HepG2 (cell line): ENCODE measurements at regions not wholly inside any gene's neighbourhood (a gene's known extent, or its start where the extent isn't known, plus 50 kb on each side); places are given as distances from the start of the nearest gene placed in this dataset.

Experiments used
- CC2D1A ChIP-seq: sonication (generic); formaldehyde crosslinking; IDR thresholded peaks from 2 replicates; pipeline ENCODE4 v1.8.1; 2023; ENCODE audit warnings: mild to moderate bottlenecking, missing genetic modification reagents
- POLR2AphosphoS5 ChIP-seq: IDR thresholded peaks from 2 replicates; pipeline ENCODE4 v1.6.1; 2012; ENCODE audit warnings: low read depth, low read length
- ZNF589 ChIP-seq: sonication (generic); formaldehyde crosslinking; conservative IDR thresholded peaks from 2 replicates; pipeline ENCODE4 v1.8.0; 2022; ENCODE audit warnings: mild to moderate bottlenecking, moderate library complexity, missing genetic modification reagents
- ZSCAN29 ChIP-seq: sonication (generic); formaldehyde crosslinking; conservative IDR thresholded peaks from 2 replicates; pipeline ENCODE4 v1.4.0; 2020; ENCODE audit warnings: mild to moderate bottlenecking, missing genetic modification reagents
- TF ChIP-seq, protein P1 (sequence below): sonication (generic); formaldehyde crosslinking; IDR thresholded peaks from 2 replicates; pipeline ENCODE4 v1.5.0; 2020; ENCODE audit warnings: mild to moderate bottlenecking, missing genetic modification reagents, moderate library complexity

GRCh38 chr15:81633889-81634288 is 259.9 kb upstream of the TMC3 start:
- TF ChIP-seq ZNF589 (CRISPR knock-in tag) (no peak), ZSCAN29 (no peak), POLR2AphosphoS5 (no peak), CC2D1A (CRISPR knock-in tag) (no peak)
- TF ChIP-seq, protein P1, sequence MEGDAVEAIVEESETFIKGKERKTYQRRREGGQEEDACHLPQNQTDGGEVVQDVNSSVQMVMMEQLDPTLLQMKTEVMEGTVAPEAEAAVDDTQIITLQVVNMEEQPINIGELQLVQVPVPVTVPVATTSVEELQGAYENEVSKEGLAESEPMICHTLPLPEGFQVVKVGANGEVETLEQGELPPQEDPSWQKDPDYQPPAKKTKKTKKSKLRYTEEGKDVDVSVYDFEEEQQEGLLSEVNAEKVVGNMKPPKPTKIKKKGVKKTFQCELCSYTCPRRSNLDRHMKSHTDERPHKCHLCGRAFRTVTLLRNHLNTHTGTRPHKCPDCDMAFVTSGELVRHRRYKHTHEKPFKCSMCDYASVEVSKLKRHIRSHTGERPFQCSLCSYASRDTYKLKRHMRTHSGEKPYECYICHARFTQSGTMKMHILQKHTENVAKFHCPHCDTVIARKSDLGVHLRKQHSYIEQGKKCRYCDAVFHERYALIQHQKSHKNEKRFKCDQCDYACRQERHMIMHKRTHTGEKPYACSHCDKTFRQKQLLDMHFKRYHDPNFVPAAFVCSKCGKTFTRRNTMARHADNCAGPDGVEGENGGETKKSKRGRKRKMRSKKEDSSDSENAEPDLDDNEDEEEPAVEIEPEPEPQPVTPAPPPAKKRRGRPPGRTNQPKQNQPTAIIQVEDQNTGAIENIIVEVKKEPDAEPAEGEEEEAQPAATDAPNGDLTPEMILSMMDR: no peak
